SK-N-MC (cell line): ENCODE measurements at regions not wholly inside any gene's neighbourhood (a gene's known extent, or its start where the extent isn't known, plus 50 kb on each side); places are given as distances from the start of the nearest gene placed in this dataset.

Source experiments
- EZH2 ChIP-seq: fragments of 200-600 bp; sonication (generic); IDR thresholded peaks from one replicate; pipeline ENCODE4 v1.6.1; 2017; ENCODE audit warnings: antibody characterized with exemption
- POLR2AphosphoS5 ChIP-seq: IDR thresholded peaks from 2 replicates; pipeline ENCODE4 v1.6.1; 2012; ENCODE audit warnings: mild to moderate bottlenecking, low read depth, low read length, borderline replicate concordance

DNA sequence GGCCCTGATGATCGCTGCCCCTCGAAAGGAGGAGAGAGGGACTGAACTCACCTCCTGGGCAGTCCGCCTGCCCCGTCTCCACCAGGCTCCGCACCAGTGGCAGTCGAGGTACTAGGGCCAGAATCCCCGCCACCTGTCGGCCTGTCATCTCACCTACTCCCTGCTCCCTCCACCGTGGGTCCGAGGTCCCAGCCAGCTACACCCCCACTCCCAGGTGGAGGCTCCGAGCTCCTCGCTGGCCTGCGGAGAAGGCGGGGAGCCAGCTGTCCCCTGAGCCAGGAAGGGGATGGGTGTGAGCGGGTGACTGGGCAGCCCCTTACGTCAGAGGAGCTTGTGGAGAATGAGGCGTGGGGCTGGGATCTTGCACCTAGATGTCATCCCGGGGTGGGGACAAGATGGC lies 1066.5 kb upstream of the MANEA start:
- TF ChIP-seq POLR2AphosphoS5 (no peak), EZH2 (no peak)
